BJ (cell line): ENCODE measurements at regions not wholly inside any gene's neighbourhood (a gene's known extent, or its start where the extent isn't known, plus 50 kb on each side); places are given as distances from the start of the nearest gene placed in this dataset.

Source experiments
- CTCF ChIA-PET: fragments of 350-600 bp; formaldehyde crosslinking; extraction: SDS; loops from one replicate; lab custom pipeline; 2021; ENCODE audit warnings: antibody characterized with exemption, inconsistent platforms; lab: Yijun Ruan, JAX
- POLR2A ChIA-PET: fragments of 300-600 bp; sonication (Branson Sonifier 250); formaldehyde crosslinking; extraction: SDS; loops from one replicate; lab custom pipeline; 2021; ENCODE audit warnings: antibody characterized with exemption; lab: Charles Lee
- DNase-seq: peaks from one replicate; pipeline ENCODE4 v3.0.0-alpha.2; 2011; ENCODE audit warnings: low read depth
- H3K27me3 ChIP-seq: 2 replicates; pipeline ENCODE4 v1.6.0; 2011; ENCODE audit warnings: low read length; ENCODE audit not compliant: control insufficient read depth, insufficient read depth
- H3K36me3 ChIP-seq: 2 replicates; pipeline ENCODE4 v1.5.1; 2011; ENCODE audit warnings: low read length; ENCODE audit not compliant: control insufficient read depth, insufficient read depth
- H3K4me3 ChIP-seq: 2 replicates; pipeline ENCODE4 v1.5.1; 2011; ENCODE audit warnings: low read depth, mild to moderate bottlenecking, control low read depth, low read length
- TF ChIP-seq, protein P1 (sequence below): IDR thresholded peaks from 2 replicates; pipeline ENCODE4 v1.5.1; 2011; ENCODE audit warnings: low read depth, mild to moderate bottlenecking, control low read depth, inconsistent platforms, low read length, moderate library complexity; ENCODE audit not compliant: insufficient read depth

DNA sequence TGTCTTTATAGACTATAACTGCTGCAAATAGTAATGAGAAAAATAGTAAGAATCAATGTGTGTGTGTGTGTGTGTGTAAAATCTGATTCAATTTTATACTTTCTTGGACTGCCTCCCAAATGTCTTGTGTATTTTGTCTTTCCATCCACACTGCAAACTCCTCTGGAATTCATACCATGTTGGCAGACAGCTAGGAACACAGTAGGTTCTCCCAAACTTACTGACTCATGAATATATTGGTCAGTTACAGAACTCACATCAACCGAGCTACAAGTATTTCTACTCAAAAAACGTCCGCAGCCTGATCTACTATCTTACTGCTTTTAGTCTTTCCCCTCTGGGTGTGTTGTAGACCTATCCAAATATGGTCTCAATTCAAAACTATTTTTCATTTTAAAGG lies 542.7 kb upstream of the PSMD7 start:
- no peak for DNase-seq
- POLR2A ChIA-PET, result no interaction called here
- H3K36me3 ChIP-seq, result no peaks in the 10 kb centered on the region
- H3K4me3 ChIP-seq, result no peak overlapping the region
- CTCF ChIA-PET, result no interaction called here
- TF ChIP-seq, protein P1, sequence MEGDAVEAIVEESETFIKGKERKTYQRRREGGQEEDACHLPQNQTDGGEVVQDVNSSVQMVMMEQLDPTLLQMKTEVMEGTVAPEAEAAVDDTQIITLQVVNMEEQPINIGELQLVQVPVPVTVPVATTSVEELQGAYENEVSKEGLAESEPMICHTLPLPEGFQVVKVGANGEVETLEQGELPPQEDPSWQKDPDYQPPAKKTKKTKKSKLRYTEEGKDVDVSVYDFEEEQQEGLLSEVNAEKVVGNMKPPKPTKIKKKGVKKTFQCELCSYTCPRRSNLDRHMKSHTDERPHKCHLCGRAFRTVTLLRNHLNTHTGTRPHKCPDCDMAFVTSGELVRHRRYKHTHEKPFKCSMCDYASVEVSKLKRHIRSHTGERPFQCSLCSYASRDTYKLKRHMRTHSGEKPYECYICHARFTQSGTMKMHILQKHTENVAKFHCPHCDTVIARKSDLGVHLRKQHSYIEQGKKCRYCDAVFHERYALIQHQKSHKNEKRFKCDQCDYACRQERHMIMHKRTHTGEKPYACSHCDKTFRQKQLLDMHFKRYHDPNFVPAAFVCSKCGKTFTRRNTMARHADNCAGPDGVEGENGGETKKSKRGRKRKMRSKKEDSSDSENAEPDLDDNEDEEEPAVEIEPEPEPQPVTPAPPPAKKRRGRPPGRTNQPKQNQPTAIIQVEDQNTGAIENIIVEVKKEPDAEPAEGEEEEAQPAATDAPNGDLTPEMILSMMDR, result no peak
- H3K27me3 ChIP-seq, result no peaks in the 10 kb centered on the region

DNA sequence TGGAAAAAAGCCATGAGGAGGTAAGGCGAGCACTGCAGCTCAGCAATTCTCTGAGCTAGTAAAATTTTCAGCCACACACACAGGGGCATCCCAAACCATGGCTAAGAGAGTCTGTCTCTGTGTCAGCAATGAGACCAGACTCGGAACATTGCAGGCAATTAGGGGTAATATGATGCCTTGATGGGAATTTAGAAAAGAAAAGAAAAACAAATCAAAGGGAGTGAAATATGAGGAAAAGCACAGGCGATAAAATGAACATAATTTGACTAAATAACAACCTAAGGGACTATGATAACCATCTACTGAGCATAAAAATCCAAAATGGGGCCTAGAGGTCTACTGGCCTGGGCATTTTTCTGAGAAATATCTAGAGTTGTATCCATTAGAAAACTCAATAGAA lies 546.0 kb upstream of the PSMD7 start:
- TF ChIP-seq, protein P1, result no peak
- Histone ChIP-seq H3K27me3 (no peaks in the 10 kb centered on the region), H3K36me3 (no peaks in the 10 kb centered on the region), H3K4me3 (no peak overlapping the region)
- POLR2A ChIA-PET, result no interaction called here
- no peak for DNase-seq
- CTCF ChIA-PET, result no interaction called here

DNA sequence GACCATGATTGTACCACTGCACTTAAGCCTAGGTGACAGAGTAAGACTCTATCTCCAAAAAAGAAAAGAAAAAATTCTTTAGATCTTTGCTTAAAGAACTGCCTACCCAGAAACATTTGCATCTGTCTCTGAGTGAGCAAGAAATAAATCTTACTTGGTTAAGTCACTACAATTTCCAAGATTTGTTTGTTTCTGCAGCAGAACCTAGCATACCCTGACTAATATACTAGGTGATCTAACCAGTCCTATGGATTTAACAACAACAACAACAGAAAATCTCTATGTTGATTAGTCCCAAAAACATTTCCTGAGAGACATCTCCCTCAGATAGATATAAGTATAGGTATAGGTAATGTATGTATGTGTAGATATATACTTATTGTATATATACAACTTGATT lies 549.3 kb upstream of the PSMD7 start:
- H3K4me3 ChIP-seq, result no peak overlapping the region
- H3K36me3 ChIP-seq, result no peaks in the 10 kb centered on the region
- TF ChIP-seq, protein P1, result no peak
- CTCF ChIA-PET, result no interaction called here
- POLR2A ChIA-PET, result no interaction called here
- DNase-seq, result no peak
- H3K27me3 ChIP-seq, result no peaks in the 10 kb centered on the region

DNA sequence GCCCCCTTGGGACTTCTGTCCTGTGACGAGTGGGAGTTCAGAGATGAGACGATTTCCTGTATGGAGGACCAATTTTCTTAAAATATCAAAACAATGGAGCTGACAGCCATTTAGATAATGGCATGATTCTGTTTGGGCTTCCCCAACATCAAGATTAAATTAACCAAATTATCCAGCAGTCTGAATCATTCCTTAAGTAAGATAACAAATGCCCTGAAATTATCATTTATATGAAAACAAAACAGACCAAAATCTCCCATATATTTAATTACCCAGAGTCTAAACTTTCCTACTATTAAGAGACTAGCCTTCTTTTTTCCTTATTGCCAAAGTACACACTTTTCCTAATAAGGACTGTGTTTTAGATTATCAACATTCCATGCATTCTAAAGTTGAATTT lies 550.1 kb upstream of the PSMD7 start:
- no peak for DNase-seq
- no peaks in the 10 kb centered on the region for H3K36me3 ChIP-seq
- CTCF ChIA-PET, result no interaction called here
- POLR2A ChIA-PET, result no interaction called here
- H3K27me3 ChIP-seq, result no peaks in the 10 kb centered on the region
- no peak overlapping the region for H3K4me3 ChIP-seq
- TF ChIP-seq, protein P1, result no peak

DNA sequence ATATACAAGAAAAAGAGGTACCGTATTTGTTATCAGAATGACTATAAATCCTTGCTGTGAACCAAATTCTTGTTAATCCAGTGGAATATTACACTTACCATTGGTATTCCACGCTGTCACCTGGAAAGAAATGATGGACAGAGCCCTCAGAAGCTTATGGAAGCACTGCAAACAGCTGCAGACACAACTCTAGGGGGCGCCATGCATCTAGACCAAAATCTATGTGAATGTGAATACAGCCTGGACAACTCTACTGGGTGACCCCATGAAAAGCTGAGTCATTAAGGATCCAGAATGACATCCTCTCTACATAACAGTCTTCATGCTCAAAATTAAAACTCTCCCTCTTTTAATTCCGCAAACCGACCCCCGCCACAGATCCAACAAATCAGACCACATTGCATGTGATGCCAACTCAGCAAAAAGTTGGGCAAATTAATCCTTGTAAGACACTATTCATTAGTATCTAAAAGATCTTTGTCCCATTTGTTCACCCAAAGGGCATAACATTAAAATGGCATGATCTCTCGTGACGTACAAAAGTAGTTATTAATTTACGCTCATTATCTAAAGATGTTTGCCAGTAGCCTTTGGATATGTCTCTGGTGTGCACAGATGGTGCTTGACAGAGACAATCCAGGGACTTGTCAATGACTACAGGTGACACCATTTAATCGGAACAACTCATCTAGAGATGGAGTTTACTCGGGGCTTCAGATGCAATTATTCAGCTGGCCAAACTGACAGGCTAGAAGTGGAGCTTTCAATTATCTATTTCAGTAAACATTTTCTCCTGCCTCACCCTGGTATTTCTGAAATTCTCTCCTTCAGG lies 552.7 kb upstream of the PSMD7 start:
- DNase-seq, result no peak
- CTCF ChIA-PET, result no interaction called here

More for the DNA sequence above, 552.7 kb upstream of the PSMD7 start:
- Histone ChIP-seq H3K4me3 (no peak overlapping the region), H3K27me3 (no peaks in the 10 kb centered on the region), H3K36me3 (no peaks in the 10 kb centered on the region)
- TF ChIP-seq, protein P1, result no peak
- POLR2A ChIA-PET, result no interaction called here
